ENCODE measurements at regions not wholly inside any gene's neighbourhood (a gene's known extent, or its start where the extent isn't known, plus 50 kb on each side); places are given as distances from the start of the nearest gene placed in this dataset.

- TF ChIP-seq, protein P1, sequence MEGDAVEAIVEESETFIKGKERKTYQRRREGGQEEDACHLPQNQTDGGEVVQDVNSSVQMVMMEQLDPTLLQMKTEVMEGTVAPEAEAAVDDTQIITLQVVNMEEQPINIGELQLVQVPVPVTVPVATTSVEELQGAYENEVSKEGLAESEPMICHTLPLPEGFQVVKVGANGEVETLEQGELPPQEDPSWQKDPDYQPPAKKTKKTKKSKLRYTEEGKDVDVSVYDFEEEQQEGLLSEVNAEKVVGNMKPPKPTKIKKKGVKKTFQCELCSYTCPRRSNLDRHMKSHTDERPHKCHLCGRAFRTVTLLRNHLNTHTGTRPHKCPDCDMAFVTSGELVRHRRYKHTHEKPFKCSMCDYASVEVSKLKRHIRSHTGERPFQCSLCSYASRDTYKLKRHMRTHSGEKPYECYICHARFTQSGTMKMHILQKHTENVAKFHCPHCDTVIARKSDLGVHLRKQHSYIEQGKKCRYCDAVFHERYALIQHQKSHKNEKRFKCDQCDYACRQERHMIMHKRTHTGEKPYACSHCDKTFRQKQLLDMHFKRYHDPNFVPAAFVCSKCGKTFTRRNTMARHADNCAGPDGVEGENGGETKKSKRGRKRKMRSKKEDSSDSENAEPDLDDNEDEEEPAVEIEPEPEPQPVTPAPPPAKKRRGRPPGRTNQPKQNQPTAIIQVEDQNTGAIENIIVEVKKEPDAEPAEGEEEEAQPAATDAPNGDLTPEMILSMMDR (tag by site-specific recombination; IDR thresholded peaks at IDR 0.05) = no peak
- TF ChIP-seq ZBTB26 (tag by site-specific recombination; optimal IDR thresholded peaks at IDR 0.05) (no peak), ZNF138 (tag by site-specific recombination; IDR thresholded peaks at IDR 0.05; ENCODE audit: borderline replicate concordance) (no peak), ZNF549 (tag by site-specific recombination; IDR thresholded peaks at IDR 0.05) (no peak), TCF7L2 (IDR thresholded peaks at IDR 0.05; ENCODE audit: borderline replicate concordance, low read depth, low read length) (no peak)
- TF ChIP-seq, protein P2, sequence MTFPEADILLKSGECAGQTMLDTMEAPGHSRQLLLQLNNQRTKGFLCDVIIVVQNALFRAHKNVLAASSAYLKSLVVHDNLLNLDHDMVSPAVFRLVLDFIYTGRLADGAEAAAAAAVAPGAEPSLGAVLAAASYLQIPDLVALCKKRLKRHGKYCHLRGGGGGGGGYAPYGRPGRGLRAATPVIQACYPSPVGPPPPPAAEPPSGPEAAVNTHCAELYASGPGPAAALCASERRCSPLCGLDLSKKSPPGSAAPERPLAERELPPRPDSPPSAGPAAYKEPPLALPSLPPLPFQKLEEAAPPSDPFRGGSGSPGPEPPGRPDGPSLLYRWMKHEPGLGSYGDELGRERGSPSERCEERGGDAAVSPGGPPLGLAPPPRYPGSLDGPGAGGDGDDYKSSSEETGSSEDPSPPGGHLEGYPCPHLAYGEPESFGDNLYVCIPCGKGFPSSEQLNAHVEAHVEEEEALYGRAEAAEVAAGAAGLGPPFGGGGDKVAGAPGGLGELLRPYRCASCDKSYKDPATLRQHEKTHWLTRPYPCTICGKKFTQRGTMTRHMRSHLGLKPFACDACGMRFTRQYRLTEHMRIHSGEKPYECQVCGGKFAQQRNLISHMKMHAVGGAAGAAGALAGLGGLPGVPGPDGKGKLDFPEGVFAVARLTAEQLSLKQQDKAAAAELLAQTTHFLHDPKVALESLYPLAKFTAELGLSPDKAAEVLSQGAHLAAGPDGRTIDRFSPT (tag by site-specific recombination; IDR thresholded peaks at IDR 0.05) = no peak
Measured at GRCh38 chr1:182328591-182328990, 63.0 kb downstream of the GLUL start.

Measured in HEK293 (cell line).